Right lobe of liver (tissue), 4 donors: ENCODE measurements at regions not wholly inside any gene's neighbourhood (a gene's known extent, or its start where the extent isn't known, plus 50 kb on each side); places are given as distances from the start of the nearest gene placed in this dataset.

ENCODE experiments used
- CTCF ChIP-seq, 4 donors: fragments of 200-600 bp in 3 of 4; fragments of 450-650 bp in 1 of 4; IDR thresholded peaks; one replicate each; pipeline versions ENCODE4 v1.5.1 to v1.8.0; 2016 to 2022; ENCODE audit warnings: antibody characterized with exemption in 4 of 4, mild to moderate bottlenecking in 2 of 4
- POLR2A ChIP-seq: fragments of 450-650 bp; IDR thresholded peaks from one replicate; pipeline ENCODE4 v1.6.1; 2017; ENCODE audit warnings: antibody characterized with exemption, mild to moderate bottlenecking
- donor health status: DM: no; HTN: no; CAD: no.
- donor health status: DM: no; HTN: no; CAD: no.
- donor health status: DM: no; HTN: yes; CAD: no.

GRCh38 chr3:22731901-22732300, 471.2 kb upstream of the UBE2E2 start:
- TF ChIP-seq CTCF (IDR thresholded peaks at IDR 0.05) (no peak), POLR2A (no peak)
